Astrocyte (in vitro differentiated cells and primary cell): ENCODE measurements at regions not wholly inside any gene's neighbourhood (a gene's known extent, or its start where the extent isn't known, plus 50 kb on each side); places are given as distances from the start of the nearest gene placed in this dataset.

ENCODE experiments used
- DNase-seq: peaks from one replicate; pipeline ENCODE4 v3.0.0-alpha.2; 2010; ENCODE audit warnings: low read depth
- FAIRE-seq: peaks from 2 replicates; lab custom pipeline; 2011; peaks lifted over from hg19 to GRCh38; lab: Jason Lieb, UNC
- H2AFZ ChIP-seq: 2 replicates; pipeline ENCODE4 v1.6.0; 2012; ENCODE audit warnings: low read depth, low read length, inconsistent platforms
- H3K27ac ChIP-seq: 2 replicates; pipeline ENCODE4 v1.5.1; 2011; ENCODE audit warnings: low read depth, low read length, inconsistent platforms
- H3K27me3 ChIP-seq: 2 replicates; pipeline ENCODE4 v1.6.0; 2011; ENCODE audit warnings: low read length, inconsistent platforms; ENCODE audit not compliant: insufficient read depth
- H3K36me3 ChIP-seq: 2 replicates; pipeline ENCODE4 v1.5.1; 2011; ENCODE audit warnings: low read length, inconsistent platforms; ENCODE audit not compliant: insufficient read depth
- H3K4me1 ChIP-seq: 2 replicates; pipeline ENCODE4 v1.5.1; 2011; ENCODE audit warnings: low read length, inconsistent platforms; ENCODE audit not compliant: insufficient read depth
- H3K4me2 ChIP-seq: 2 replicates; pipeline ENCODE4 v1.6.0; 2012; ENCODE audit warnings: low read length, inconsistent platforms
- H3K4me3 ChIP-seq: 2 replicates; pipeline ENCODE4 v1.5.1; 2011; ENCODE audit warnings: low read depth, mild to moderate bottlenecking, low read length, inconsistent platforms; ENCODE audit not compliant: insufficient read depth
- H3K79me2 ChIP-seq: 2 replicates; pipeline ENCODE4 v1.6.0; 2012; ENCODE audit warnings: mild to moderate bottlenecking, low read length, inconsistent platforms; ENCODE audit not compliant: insufficient read depth
- H3K9ac ChIP-seq: 2 replicates; pipeline ENCODE4 v1.6.0; 2012; ENCODE audit warnings: mild to moderate bottlenecking, low read length, inconsistent platforms
- H3K9me3 ChIP-seq: 2 replicates; pipeline ENCODE4 v1.5.1; 2012; ENCODE audit warnings: low read depth, mild to moderate bottlenecking, low read length, inconsistent platforms; ENCODE audit not compliant: insufficient read depth
- H4K20me1 ChIP-seq: 2 replicates; pipeline ENCODE4 v1.6.0; 2012; ENCODE audit warnings: low read length, inconsistent platforms; ENCODE audit not compliant: insufficient read depth
- H3K27ac Mint-ChIP-seq: one replicate; pipeline ENCODE4 v1.8.0; 2021; ENCODE audit warnings: mild to moderate bottlenecking, mixed read lengths; ENCODE audit not compliant: unreplicated experiment
- H3K27me3 Mint-ChIP-seq: one replicate; pipeline ENCODE4 v1.8.0; 2021; ENCODE audit warnings: low read depth, mixed read lengths; ENCODE audit not compliant: unreplicated experiment
- H3K36me3 Mint-ChIP-seq: one replicate; pipeline ENCODE4 v1.8.0; 2021; ENCODE audit warnings: low read depth, mixed read lengths; ENCODE audit not compliant: unreplicated experiment
- H3K4me1 Mint-ChIP-seq: one replicate; pipeline ENCODE4 v1.8.0; 2021; ENCODE audit warnings: low read depth, mixed read lengths; ENCODE audit not compliant: unreplicated experiment
- H3K4me3 Mint-ChIP-seq: one replicate; pipeline ENCODE4 v1.8.0; 2021; ENCODE audit warnings: mild to moderate bottlenecking, moderate library complexity, mixed read lengths; ENCODE audit not compliant: unreplicated experiment
- H3K9me3 Mint-ChIP-seq: one replicate; pipeline ENCODE4 v1.8.0; 2021; ENCODE audit warnings: mild to moderate bottlenecking, mixed read lengths; ENCODE audit not compliant: unreplicated experiment
- CTCF ChIP-seq: IDR thresholded peaks from 2 replicates; pipeline ENCODE4 v1.5.1; 2011; ENCODE audit warnings: low read depth, mild to moderate bottlenecking, inconsistent platforms, low read length, moderate library complexity; ENCODE audit not compliant: insufficient read depth
- EZH2 ChIP-seq: IDR thresholded peaks from 2 replicates; pipeline ENCODE4 v1.6.1; 2012; ENCODE audit warnings: mild to moderate bottlenecking, low read length, inconsistent platforms; ENCODE audit not compliant: insufficient read depth

DNA sequence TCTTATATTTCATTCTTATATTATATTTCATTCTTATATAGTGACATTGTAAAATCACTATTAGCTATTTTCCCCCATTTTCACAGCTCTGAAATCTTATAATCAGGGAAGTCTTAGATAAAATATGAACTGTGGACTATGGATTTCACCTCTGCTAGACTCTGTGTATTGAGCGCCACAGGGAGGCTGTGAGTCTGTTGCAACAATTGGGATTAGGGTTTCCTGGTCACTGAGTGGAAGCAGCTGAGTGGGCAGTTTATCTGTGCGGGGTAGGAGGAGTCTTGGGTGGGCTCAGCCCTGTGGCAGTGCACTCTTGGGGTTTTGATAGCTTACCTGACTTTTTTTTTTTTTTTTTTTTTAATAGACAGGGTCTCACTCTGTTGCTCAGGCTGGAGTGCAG, 249.5 kb downstream of the PTTG2 start:
- Mint-ChIP-seq H3K36me3 (no peaks in the 10 kb centered on the region), H3K4me1 (peaks cover 10% of the 10 kb centered on the region), H3K4me3 (no peak overlapping the region), H3K27ac (no peak overlapping the region), H3K27me3 (no peaks in the 10 kb centered on the region), H3K9me3 (peaks cover 2% of the 10 kb centered on the region)
- Histone ChIP-seq H3K27me3 (peaks cover 6% of the 10 kb centered on the region), H3K4me1 (peaks cover 10% of the 10 kb centered on the region), H3K27ac (no peak overlapping the region), H3K4me2 (no peak overlapping the region), H3K9ac (no peak overlapping the region), H4K20me1 (no peaks in the 10 kb centered on the region), H3K4me3 (no peak overlapping the region), H3K36me3 (no peaks in the 10 kb centered on the region), H2AFZ (no peak overlapping the region), H3K79me2 (no peaks in the 10 kb centered on the region), H3K9me3 (no peaks in the 10 kb centered on the region)
- TF ChIP-seq EZH2 (no peak), CTCF (no peak)
- FAIRE-seq, result no peak
- no peak for DNase-seq

DNA sequence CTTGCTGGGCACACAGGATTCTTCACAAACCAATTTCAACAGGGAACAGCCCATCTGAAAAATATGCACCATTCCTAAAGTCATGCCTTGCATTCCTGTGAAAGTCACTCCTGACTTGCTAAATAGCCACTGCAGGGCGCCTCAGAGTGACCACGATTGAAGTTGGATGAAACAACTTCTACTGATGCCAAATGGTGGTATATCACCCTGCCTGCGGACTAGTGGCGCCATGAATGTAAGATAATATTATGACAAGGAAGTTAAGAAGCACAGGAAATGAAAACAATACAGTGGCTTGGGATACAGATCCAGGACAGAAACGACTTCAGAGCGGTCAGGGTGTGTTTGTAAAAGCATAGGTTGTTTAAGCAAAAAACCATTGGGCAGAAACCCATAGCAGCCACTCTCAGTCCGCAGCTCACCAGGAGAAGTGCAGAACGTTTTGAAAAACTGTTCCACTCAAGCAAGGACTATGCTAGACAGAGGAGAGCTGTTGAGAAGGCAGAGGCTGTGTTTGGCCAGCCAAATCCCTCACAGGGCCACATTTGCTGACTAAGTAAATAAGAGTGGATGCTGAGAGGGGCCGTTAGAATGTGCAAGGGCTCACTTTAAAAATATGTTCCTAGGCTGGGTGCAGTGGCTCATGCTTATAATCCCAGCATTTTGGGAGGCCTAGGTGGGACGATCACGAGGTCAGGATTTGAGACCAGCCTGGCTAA, 250.4 kb downstream of the PTTG2 start:
- Histone ChIP-seq H4K20me1 (no peaks in the 10 kb centered on the region), H3K4me3 (no peak overlapping the region), H3K27me3 (peaks cover 6% of the 10 kb centered on the region), H3K27ac (no peak overlapping the region), H3K9ac (no peak overlapping the region), H3K9me3 (no peaks in the 10 kb centered on the region), H3K79me2 (no peaks in the 10 kb centered on the region), H3K4me2 (peak overlapping the region; percentile 38), H3K4me1 (peaks cover 10% of the 10 kb centered on the region), H3K36me3 (no peaks in the 10 kb centered on the region), H2AFZ (peak overlapping the region; percentile 3)
- peaks cover 10% of the 10 kb centered on the region for H3K4me1 Mint-ChIP-seq
- H3K9me3 Mint-ChIP-seq, result peaks cover 5% of the 10 kb centered on the region
- H3K27ac Mint-ChIP-seq, result no peak overlapping the region
- no peak for FAIRE-seq
- no peaks in the 10 kb centered on the region for H3K36me3 Mint-ChIP-seq
- H3K4me3 Mint-ChIP-seq, result no peak overlapping the region
- H3K27me3 Mint-ChIP-seq, result no peaks in the 10 kb centered on the region
- peak; percentile 40 for DNase-seq
- no peak for TF ChIP-seq CTCF
- TF ChIP-seq EZH2, result no peak

DNA sequence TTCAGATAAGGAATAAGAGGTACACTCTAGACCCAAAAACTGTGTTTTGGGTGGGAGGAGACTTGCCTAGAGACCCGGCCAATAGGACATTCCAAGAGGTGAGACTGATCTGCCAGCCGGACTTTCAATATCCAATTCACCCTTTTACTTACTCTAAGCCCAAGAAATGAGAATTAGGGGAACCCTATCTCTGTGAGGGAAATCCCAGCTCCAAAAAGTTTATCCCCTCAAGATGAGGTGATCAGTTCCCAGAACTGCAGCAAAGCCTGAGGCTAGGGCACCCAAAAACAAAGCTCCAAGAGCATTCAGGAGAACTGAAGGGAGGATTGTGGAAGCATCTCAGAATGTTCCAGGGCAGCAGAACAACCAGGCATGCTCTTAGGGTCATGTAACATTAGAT, 251.7 kb downstream of the PTTG2 start:
- H3K4me3 ChIP-seq, result no peak overlapping the region
- H3K4me1 ChIP-seq, result peaks cover 10% of the 10 kb centered on the region
- no peaks in the 10 kb centered on the region for H4K20me1 ChIP-seq
- H3K27ac Mint-ChIP-seq, result no peak overlapping the region
- FAIRE-seq, result no peak
- no peak overlapping the region for H3K4me3 Mint-ChIP-seq
- H3K4me1 Mint-ChIP-seq, result peaks cover 10% of the 10 kb centered on the region
- H3K36me3 ChIP-seq, result no peaks in the 10 kb centered on the region
- H3K9me3 Mint-ChIP-seq, result peaks cover 5% of the 10 kb centered on the region
- H3K27me3 Mint-ChIP-seq, result no peaks in the 10 kb centered on the region
- H3K27ac ChIP-seq, result no peak overlapping the region
- H3K4me2 ChIP-seq, result no peak overlapping the region
- DNase-seq, result no peak
- no peaks in the 10 kb centered on the region for H3K9me3 ChIP-seq
- no peaks in the 10 kb centered on the region for H3K79me2 ChIP-seq
- H3K27me3 ChIP-seq, result peaks cover 6% of the 10 kb centered on the region
- TF ChIP-seq EZH2 (no peak), CTCF (no peak)
- H2AFZ ChIP-seq, result no peak overlapping the region
- no peak overlapping the region for H3K9ac ChIP-seq
- H3K36me3 Mint-ChIP-seq, result no peaks in the 10 kb centered on the region
